Right hindlimb (tissue), 1 donor: ENCODE measurements at regions not wholly inside any gene's neighbourhood (a gene's known extent, or its start where the extent isn't known, plus 50 kb on each side); places are given as distances from the start of the nearest gene placed in this dataset.

Source experiments
- DNase-seq: peaks from one replicate; pipeline ENCODE4 v3.0.0-alpha.2; 2018

DNA sequence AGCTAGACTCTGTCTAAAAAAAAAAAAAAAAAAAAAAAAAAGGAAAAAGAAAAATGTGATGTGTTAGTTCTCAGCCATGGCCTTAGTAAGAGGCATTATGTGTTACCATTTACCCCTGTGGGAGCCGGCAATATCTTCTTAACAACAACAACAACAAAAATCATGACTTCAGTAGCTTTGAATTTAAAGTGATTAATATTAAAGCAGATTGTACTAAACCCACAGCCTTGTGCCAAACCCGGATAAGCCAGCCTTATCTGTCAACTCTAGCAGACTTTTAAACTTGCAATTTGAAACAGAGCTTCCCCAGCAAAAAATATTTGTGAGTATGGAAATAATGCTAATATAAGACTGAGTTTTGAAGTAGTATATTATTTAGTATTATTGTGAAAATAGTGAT, 462.1 kb upstream of the GNPDA2 start:
- DNase-seq = no peak

DNA sequence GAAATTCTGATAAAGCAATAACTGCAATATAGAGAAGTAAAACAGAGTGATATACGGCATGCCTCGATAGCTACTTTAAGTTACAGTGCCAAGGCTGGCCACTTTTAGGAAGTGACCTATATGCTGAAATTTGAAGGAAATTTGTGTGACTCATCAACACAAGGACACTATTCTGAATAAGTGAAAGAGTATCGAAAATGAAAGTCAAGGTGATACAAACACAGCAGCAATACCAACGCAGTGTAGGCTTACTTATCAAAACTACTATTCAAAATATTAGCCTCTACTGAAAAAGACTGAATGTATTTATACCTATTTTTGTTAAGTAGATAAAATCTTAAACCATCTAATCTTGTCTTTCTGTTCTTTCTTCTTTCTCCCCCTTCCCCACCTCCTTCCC, 459.9 kb upstream of the GNPDA2 start:
- DNase-seq = no peak

DNA sequence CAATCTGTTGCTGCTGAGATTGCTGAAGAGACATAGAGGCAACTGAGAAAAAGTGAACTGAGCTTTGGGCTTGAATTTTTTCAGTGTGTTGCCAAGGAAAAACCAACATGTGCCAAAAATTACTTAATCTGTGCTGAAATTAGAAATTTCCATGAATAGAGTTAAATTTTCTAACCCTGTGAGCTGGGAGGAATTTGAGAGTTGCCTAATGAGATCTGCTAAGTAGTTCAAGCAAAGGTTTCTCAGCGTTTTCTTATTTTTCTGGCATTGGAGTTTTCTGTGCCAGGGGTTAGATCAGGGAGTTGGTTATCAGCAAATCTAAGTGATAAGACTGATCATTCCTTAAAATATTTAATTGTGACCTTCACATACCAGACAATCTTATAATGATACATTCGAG, 457.5 kb upstream of the GNPDA2 start:
- DNase-seq = no peak

DNA sequence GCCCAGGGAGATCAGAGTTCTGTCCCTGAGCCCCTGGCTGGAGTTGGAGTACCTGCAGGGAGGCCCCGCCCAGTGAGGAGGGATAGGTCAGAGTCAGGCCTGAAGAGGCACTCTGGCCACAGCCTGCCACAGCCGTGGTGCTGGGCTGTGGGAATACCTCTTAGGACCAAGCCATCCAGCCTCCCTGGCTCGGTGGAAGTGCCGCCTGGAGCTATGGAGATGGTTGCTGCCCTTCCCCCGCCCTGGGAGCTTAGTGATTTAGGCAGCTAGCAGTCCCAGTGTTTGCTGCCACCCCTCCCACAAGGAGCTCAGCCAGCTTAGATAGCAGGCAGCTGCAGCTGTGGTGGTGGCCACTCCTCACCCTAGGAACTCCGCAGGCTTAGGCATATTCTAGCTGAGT, 446.3 kb upstream of the GNPDA2 start:
- no peak for DNase-seq

DNA sequence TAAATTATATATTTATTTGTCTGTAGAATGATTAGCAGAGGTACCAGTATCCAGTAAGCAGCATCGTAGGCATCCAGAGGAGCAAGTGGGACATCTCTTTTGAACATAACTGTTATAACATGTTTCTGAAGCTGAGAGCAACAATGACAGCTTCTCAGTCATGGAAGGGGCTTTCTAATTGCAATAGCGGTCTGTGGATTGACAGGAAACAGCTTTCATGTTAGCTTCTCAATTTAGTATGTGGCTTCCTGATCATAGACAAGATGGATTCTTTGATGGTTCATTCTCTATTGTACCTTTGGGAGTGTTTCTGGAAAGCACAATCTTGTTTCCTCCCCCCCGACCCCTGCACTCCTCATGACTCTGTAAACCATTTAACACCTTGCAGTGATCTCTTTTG, 434.6 kb upstream of the GNPDA2 start:
- no peak for DNase-seq

DNA sequence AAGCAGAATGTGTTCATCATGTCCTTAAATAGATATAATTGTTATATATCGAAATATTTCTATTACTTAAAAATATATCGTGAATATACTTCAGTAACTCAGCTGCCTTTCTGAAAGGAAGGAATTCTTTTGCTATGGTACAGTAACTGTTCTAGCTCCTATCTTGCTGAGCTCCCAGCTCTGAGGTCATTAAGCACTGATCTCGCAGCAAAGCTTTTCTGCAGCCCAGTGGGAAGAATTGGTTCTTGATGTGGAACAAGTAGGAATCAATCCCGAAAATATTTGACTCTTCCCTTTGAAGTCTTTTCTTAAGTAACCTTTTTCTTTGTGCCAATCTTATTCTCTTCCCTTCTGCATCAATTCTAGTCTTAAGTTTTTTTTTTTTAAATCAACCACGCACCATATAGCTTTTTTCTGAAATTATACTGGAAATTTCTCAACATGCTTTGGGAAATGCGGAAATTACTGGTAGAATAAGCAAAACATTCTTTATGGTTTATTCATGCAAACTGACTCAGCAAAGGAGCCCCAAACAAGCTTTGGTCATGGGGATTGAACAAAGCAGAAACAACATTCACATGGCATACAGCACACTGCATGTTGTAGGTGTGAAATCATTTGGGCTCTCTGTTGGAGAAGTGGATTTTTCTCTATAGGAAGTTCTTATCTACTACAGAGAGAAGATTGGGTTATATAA, 428.9 kb upstream of the GNPDA2 start:
- no peak for DNase-seq

DNA sequence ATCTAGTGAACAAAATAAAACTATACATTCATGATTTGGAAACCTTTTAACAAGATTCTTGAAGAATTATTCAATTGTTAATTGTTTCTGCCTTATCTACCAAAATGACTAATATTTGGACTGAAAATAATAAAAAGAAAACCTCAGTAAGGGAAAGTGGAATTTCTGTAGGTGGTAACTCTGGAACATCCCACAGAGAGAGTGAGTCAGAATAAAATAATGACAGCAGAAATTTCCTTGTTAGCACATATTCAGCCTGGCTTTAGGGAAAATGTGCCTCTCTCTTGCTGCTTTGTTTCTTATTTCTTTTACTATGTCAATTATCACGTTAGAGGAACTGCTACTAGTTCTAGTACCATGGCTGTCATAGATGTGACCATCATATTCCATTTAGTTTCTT, 421.5 kb upstream of the GNPDA2 start:
- DNase-seq = no peak

DNA sequence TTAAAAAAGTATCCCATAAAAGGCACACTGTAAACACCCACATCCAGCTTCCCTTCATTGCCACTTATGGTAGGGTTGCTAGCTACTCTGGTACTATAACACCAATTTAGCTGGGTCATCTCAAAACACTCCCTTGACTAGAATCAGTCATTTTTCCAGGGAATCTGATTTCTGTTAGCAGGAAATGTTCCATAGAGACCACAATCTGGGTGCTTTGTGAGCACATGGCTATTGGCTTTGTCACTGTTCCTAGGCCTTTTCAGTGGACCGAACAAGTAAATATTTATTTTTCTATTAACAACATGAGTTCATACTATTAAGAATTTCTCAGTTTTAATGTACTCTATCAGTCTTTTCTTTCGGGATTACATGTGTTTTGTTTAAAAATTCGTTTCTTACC, 404.7 kb upstream of the GNPDA2 start:
- no peak for DNase-seq

DNA sequence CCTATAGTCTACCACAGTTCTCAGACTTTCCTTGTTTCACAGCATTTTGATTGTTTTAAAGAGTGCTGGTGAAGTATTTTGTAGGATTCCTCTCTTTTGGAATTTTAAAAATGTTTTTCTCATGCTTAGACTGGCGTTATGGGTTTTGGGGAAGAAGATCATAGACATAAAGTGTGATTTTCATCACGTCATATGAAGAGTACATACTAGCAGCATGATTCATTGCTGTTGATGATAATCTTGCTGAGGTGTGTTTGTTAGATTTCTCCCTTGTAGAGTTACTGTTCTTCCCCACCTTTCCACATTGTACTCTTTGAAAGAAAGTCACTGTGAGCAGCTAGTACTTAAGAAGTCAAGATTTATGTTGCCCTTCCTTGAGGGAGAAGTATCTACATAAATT, 396.1 kb upstream of the GNPDA2 start:
- DNase-seq = no peak

DNA sequence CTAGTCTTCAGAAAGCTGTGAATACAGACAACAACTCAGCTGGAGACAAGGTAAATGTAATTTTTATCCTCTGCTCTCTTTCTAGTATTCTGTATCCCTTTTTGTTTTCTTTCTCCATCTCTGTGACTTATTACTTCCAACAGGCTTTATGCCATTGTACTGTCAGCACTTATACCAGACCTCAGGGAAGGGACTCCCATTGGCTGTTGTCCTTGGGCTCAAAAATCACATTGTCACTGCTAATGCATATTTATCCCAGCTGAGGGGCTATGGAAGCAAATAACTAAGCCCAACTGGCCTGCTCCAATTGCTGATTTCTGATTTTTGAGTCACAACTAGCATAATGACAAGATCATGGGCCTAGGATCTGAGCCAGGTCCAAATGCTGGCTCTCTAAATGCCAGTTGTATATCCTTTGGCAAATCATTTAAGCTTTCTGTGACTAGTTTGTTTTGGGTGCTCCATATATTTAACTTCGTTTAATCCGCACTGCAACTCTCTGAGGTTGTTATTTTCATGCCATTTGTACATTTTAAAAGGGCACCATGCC, 395.1 kb upstream of the GNPDA2 start:
- DNase-seq = no peak

DNA sequence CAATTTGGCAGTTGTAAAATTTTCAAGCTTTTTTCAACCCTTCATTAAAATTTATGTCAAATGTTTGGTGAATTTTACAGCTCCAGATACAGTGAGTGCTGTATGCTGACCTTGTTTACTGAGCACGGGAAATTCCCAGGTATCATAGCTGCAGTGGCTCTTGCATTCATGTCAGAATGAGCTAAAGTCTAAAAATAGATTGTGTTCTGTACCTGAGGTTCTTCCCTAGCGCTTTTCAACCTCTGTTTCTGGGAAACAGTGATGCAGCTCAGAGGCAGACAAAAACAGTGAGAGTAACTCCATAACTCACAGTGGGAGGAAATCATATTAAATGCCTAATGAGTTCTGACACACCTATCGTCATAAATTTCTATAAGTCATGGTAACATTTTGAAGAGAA, 393.8 kb upstream of the GNPDA2 start:
- DNase-seq = no peak

DNA sequence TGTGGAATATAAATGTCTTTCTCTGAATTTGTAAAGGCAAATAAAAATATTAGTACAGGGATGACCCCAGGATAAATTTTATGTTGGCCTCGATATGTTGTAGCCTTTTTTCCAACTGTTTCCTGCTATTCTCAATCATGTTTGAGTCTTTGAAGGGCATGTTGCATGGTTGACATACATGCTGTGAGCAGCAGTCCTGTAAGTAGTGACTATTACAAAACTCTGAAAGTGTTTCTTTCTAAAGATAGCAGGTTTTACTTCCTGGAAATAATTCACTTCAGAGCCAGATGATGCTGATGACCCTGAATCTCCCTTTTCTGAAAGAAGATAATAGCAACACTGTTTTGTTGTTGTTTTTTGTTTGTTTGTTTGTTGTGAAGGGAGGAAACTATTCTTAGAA, 393.0 kb upstream of the GNPDA2 start:
- DNase-seq = no peak

DNA sequence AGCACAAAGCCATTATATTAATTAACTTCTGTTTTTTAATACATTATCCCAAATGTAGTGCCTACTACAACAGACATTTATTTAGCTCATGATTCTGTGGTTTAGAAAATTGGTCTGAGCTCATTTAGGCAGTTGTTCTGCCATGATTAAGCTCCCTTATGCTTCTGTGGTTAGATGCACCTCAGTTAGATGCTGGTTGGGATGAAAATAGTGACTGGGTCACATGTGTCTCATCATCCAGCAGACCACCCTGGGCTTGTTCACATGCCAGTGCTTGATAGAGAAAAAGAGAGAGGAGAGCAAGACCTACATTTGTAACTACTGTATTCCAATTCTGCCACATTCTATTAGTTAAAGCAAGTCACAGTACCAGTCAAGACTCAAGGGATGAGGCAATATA, 376.4 kb upstream of the GNPDA2 start:
- no peak for DNase-seq

DNA sequence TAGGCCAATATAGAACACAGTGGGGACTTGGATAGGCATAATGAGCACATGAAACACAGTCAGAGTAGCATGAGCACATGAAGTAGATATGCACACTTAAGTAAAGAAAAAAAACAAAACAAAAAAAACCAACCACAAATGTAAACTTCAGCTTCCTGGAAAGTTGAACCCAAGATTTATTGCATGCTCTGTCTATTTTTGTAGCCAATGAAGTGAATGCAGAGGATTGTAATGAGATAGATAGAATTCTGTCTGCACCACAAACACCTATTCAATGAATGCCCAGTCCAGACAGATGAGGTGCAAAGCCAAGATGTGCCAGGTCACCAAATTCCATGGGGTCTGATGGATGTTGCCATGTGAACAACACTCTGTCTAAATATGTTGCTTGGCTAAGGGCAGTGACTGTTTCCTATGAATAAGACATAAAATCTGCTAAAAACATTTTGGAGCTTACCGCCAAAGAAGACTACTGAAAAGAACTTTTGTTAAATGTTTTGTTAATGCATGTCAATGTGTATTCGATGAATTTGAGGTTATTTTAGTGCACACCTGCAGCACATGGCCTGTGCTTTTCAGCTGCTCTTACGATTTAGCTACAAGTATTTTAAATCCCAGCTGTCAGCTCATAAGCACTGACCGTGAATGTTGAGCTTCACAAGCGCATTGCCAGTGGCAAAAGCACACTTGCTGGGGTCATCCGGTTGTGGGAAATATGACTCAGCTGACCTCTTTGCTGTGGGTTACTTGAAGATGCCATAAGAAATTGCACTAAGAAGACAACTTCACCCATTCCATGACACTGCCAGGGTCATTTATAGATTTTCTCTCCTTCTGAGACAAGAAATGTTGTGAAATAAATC, 374.8 kb upstream of the GNPDA2 start:
- DNase-seq = peak; percentile 45

DNA sequence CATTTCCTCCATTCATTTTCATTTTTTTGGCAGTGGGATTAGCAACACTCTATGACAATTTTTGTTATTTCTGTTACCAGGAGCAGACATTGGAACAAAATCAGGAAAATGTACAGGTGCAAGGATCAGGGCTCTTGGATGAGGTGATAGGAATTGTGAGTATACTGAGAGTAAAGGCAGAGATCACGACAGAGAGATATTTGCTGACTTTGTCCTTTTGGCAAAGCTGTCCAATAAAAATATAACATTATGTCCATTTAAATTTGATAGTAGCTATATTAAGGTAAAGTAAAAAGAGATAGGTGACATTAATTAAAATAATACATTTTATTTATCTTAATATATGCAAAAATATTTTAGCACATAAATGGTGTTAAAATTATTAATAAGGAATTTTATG, 373.1 kb upstream of the GNPDA2 start:
- no peak for DNase-seq

DNA sequence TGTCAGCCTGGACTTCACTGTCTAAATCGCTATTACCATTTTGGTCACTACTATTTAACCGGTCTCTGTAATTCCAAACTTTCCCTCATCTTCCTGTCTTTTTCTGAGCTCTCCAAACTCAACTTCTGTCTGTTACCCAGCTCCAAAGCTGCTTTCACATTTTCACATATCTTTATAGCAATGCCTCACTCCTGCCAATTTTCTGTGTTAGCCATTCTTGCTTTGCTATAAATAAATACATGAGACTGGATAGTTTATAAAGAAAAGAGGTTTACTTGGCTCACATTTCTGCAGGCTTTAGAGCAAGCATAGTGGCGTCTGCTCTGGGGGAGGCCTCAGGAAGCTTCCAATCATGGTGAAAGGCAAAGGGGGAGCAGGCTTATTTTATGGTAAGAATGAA, 368.3 kb upstream of the GNPDA2 start:
- no peak for DNase-seq

DNA sequence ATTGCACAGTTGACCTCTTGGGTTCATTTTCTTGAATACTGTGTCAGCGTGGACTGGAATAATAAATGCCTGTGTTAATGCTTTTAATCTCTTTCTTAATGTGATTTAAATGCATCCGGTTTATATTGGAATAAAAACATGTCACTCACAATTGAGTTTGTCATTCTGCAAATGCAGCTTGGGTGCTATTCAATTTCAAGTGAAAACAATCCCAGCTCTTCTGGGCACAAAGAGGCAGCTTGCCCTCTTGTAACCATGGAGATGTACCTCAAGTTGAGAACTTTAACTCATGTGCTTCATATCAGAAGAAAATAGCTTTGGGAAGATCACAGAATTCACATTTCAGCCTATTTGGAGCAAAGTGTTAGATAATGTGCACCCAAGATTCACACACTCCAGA, 355.7 kb upstream of the GNPDA2 start:
- DNase-seq = no peak

DNA sequence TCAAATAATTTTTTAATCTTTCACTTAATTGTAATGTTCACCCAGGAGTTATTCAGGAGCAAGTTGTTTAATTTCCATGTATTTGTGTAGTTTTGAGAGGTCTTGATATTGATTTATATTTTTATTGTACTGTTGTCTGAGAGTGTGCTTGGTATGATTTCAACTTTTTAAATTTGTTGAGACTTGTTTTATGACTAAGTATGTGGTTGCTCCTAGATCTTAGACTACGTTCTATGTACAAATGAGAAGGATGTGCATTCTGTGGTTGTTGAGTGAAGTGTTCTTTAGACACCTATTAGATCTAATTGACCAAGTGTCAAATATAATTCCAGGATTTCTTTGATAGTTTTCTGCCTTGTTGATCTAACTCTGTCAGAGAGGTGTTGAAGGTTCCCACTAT, 353.3 kb upstream of the GNPDA2 start:
- DNase-seq = no peak

DNA sequence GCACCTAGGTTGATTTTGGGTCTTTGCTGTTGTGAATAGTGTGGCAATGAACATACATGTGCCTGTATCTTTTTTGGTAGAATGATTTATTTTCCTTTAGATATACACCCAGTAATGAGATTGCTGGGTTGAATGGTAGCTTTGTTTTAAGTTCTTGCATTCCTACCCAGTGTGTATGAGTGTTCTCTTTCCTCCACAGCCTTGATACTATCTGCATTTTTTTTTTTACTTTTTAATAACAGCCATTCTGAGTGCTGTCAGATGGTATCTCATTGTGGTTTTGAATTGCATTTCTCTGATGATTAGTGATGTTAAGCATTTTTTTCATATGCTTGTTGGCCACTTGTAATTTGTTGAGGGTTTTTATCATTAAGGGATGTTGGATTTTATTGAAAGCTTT, 351.8 kb upstream of the GNPDA2 start:
- DNase-seq = no peak

DNA sequence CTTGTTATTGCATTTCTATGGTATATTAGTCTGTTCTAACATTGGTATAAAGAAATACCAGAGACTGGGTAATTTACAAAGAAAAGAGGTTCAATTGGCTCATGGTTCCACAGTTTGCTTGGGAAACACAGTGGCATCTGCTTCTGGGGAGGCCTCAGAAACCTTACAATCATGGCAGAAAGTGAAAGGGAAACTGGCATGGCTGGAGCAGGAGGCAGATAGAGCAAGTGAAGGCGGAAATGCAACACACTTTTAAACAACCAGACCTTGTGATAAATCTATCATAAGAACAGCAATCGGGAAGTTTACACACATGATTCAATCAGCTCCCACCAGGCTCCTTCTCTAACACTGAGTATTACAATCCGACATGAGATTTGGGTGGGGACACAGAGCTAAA, 346.6 kb upstream of the GNPDA2 start:
- DNase-seq = no peak

DNA sequence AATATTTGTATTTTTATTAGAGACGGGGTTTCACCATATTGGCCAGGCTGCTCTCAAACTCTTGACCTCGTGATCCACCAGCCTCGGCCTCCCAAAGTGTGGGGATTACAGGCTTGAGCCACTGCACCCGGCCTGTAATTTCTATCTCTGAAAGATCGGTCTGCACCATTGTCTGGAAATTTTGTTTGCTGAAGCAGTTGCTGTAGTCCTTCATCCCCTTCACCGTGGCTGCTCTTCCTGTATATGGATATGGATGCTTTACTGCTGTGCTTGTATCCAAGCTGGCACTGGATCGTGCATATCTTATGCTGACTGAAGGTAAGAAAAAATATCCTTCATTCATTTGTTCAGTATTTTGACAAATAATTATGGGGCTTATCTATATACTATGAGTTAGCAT, 338.4 kb upstream of the GNPDA2 start:
- DNase-seq = no peak

DNA sequence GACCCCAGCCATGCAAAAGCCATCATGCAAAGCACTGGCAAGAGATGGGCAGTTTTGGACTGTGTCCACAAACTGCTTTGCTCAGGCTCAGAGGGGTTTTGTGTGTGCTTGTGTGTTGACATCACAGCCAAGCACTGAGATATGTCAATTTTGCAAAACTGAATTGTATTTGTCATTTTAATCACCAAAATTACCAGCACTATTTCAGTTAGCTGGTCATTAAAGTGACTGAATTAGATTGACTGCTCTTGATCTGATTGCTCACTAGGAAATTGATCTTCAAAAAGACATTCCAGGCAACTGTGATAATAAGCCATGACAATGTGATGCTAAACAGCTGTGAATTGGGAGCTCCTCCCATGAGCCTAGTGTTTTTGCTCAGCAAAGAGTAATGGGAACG, 337.3 kb upstream of the GNPDA2 start:
- peak; percentile 43 for DNase-seq

DNA sequence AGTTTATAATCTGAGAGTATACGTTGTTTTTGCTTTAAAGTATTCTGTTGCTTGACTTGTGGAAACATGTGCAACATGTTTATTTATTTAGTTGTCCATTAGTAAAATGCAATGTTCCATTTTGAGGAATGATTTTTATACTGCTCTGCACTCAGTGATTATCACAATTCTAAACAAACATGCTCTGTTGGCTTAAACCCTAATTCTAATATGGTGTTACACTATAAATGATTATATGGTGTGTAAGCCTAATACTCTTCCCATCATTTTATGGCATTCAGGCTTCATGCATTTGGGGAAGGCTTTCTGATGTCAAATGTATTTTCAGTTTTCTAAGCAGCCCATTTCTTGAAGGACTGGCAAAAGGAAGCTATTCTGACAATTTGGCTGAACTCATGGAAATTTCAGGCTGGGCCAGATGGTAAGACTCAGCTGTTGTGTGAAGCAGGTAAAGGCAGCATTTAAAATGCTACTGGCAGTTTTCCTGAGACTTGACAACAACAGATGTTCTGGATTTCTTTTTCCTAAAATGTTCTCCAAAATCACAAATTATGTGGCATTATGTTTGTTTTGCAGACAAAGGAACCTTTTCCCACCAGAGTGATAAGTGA, 336.7 kb upstream of the GNPDA2 start:
- peak; percentile 41 for DNase-seq

DNA sequence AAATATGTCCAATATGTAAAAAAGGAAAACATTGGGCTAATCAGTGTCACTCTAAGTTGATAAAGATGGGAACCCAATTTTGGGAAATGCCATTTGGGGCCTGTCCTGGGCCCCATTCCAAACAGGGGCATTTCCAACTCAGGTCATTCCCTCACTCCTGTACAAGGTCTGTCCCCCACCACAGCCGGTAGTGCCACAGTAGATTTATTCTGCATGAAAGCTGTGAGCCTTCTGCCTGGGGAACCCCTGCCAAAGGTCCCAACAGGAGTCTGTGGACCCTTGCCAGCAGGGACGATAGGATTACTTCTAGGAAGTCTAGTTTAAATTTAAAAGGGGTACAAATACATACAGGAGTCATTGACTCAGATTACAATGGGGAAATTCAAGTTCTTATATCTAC, 317.6 kb upstream of the GNPDA2 start:
- DNase-seq = no peak
